ENCODE measurements at regions not wholly inside any gene's neighbourhood (a gene's known extent, or its start where the extent isn't known, plus 50 kb on each side); places are given as distances from the start of the nearest gene placed in this dataset.
"Not testable (repeated sequence)": the region's sequence is repeated elsewhere in the genome, so short reads cannot be mapped to it uniquely, and the experiment has no call there.

GRCh38 chr13:110006304-110006703 lies 219.9 kb upstream of the IRS2 start:
- no peaks in the 10 kb centered on the region for H3K36me3 ChIP-seq (ENCODE audit: control insufficient read depth, insufficient read depth, low read length)
- no peak overlapping the region for H3K9ac ChIP-seq (ENCODE audit: low read length)
- H3K4me1 ChIP-seq (ENCODE audit: control insufficient read depth, insufficient read depth, low read length), result no peaks in the 10 kb centered on the region
- H3K9me3 ChIP-seq (ENCODE audit: control insufficient read depth, insufficient read depth, low read depth, low read length), result no peaks in the 10 kb centered on the region
- no peaks in the 10 kb centered on the region for H3K27me3 ChIP-seq (ENCODE audit: control insufficient read depth, insufficient read depth, low read length)
- no peak overlapping the region for H3K4me3 ChIP-seq (ENCODE audit: low read depth, low read length)
- H3K27ac ChIP-seq (ENCODE audit: low read depth, low read length), result no peak overlapping the region

- Histone ChIP-seq H3K4me3 (ENCODE audit: low read depth, low read length) (no peak overlapping the region), H3K9me3 (ENCODE audit: control insufficient read depth, insufficient read depth, low read depth, low read length) (no peaks in the 10 kb centered on the region), H3K9ac (ENCODE audit: low read length) (no peak overlapping the region), H3K27ac (ENCODE audit: low read depth, low read length) (no peak overlapping the region), H3K36me3 (ENCODE audit: control insufficient read depth, insufficient read depth, low read length) (no peaks in the 10 kb centered on the region), H3K4me1 (ENCODE audit: control insufficient read depth, insufficient read depth, low read length) (no peaks in the 10 kb centered on the region), H3K27me3 (ENCODE audit: control insufficient read depth, insufficient read depth, low read length) (no peaks in the 10 kb centered on the region; the same call in 1 of the 2 replicates)
These were observed 219.2 kb upstream of the IRS2 start for GRCh38 chr13:110005563-110005962.

GRCh38 chr13:110004814-110005213 lies 218.4 kb upstream of the IRS2 start:
- Histone ChIP-seq H3K27me3 (ENCODE audit: control insufficient read depth, insufficient read depth, low read length) (no peaks in the 10 kb centered on the region; the same call in 1 of the 2 replicates), H3K27ac (ENCODE audit: low read depth, low read length) (no peak overlapping the region), H3K9me3 (ENCODE audit: control insufficient read depth, insufficient read depth, low read depth, low read length) (no peaks in the 10 kb centered on the region), H3K4me1 (ENCODE audit: control insufficient read depth, insufficient read depth, low read length) (no peaks in the 10 kb centered on the region), H3K36me3 (ENCODE audit: control insufficient read depth, insufficient read depth, low read length) (no peaks in the 10 kb centered on the region), H3K9ac (ENCODE audit: low read length) (no peak overlapping the region), H3K4me3 (ENCODE audit: low read depth, low read length) (no peak overlapping the region)

DNA sequence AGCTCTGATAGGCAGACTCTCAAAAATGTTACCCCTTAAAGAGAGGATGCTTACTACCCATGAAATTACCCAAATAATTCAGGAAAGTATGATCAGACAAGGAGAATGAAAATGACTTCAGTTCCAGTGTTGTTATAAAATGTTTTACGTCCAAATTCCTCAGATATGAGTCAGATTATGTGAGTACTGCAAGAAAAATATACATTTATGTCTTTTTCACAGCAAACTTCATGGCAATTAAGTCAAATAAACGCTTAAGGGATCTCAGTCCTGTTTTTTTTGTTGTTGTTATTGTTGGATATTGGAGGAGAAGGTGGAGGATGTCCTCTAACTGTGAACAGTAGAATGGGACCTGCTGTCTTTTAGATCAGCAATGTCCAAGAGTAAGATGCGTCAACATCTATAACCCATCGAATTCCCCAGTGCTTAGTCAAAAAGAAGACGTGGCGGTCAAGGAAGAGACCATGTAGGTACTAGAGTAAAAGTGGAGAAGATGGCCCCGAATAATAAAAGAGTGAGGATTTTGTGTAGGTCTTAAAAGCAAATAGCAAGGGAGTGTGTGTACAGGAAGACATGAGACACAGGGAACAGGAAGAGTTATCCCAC lies 215.4 kb upstream of the IRS2 start:
- no peaks in the 10 kb centered on the region for H3K36me3 ChIP-seq (ENCODE audit: control insufficient read depth, insufficient read depth, low read length)
- no peaks in the 10 kb centered on the region for H3K4me1 ChIP-seq (ENCODE audit: control insufficient read depth, insufficient read depth, low read length)
- H3K9ac ChIP-seq (ENCODE audit: low read length), result no peak overlapping the region
- H3K27ac ChIP-seq (ENCODE audit: low read depth, low read length), result no peak overlapping the region
- no peak overlapping the region for H3K4me3 ChIP-seq (ENCODE audit: low read depth, low read length)
- no peaks in the 10 kb centered on the region for H3K9me3 ChIP-seq (ENCODE audit: control insufficient read depth, insufficient read depth, low read depth, low read length)
- H3K27me3 ChIP-seq (ENCODE audit: control insufficient read depth, insufficient read depth, low read length), result no peaks in the 10 kb centered on the region; the same call in 1 of the 2 replicates

GRCh38 chr13:110000534-110001345 lies 214.4 kb upstream of the IRS2 start:
- H3K4me3 ChIP-seq (ENCODE audit: low read depth, low read length), result no peak overlapping the region
- no peaks in the 10 kb centered on the region; the same call in 1 of the 2 replicates for H3K27me3 ChIP-seq (ENCODE audit: control insufficient read depth, insufficient read depth, low read length)
- H3K36me3 ChIP-seq (ENCODE audit: control insufficient read depth, insufficient read depth, low read length), result no peaks in the 10 kb centered on the region
- H3K27ac ChIP-seq (ENCODE audit: low read depth, low read length), result no peak overlapping the region
- H3K4me1 ChIP-seq (ENCODE audit: control insufficient read depth, insufficient read depth, low read length), result no peaks in the 10 kb centered on the region
- H3K9me3 ChIP-seq (ENCODE audit: control insufficient read depth, insufficient read depth, low read depth, low read length), result 0 out of 2 replicates have a peak, but pooled peaks cover under 1% of the 10 kb centered on the region
- no peak overlapping the region for H3K9ac ChIP-seq (ENCODE audit: low read length)

- no peaks in the 10 kb centered on the region for H3K4me1 ChIP-seq (ENCODE audit: control insufficient read depth, insufficient read depth, low read length)
- no peak overlapping the region for H3K27ac ChIP-seq (ENCODE audit: low read depth, low read length)
These were observed 213.5 kb upstream of the IRS2 start for GRCh38 chr13:109999659-110000533.

DNA sequence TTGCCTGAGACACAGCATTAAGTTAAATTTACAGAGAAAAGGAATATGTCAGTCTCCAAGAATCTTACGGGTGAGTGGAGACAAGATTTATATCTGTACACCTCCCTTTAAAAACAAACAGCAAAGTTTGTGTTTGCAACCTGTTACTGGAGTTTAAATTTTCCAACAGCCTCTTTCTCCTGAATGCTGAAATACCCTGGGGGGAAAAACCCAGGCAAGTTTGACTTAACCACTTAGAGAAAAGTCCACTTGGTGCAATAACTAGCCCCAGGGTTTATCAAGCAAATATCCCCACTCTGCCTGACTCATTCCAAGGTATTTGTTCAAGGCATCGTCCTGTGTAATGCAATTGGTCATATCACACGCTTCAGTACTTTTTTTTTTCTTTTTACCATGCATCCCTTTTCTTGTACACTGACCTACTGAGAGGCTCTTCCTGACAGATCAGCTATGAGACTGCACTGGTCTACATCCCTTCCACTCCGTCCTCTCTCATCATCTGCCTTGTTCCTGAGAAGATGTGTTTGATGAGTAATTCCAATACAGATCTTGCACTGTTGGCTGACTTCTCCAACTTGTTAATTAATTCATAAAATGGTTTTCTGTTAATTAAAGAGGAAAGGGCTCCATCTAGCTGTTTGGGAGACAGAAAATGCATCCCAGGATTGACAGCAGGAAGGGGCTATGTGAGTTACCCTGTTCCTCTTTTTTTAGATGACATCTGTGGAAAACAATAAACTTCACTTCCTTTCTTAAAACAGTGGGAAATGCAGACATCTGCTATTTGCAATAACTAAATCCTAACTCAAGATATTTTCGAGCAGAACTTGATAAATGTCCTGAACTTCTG lies 212.5 kb upstream of the IRS2 start:
- Histone ChIP-seq H3K36me3 (ENCODE audit: control insufficient read depth, insufficient read depth, low read length) (no peaks in the 10 kb centered on the region), H3K27ac (ENCODE audit: low read depth, low read length) (no peak overlapping the region), H3K27me3 (ENCODE audit: control insufficient read depth, insufficient read depth, low read length) (no peaks in the 10 kb centered on the region; the same call in 1 of the 2 replicates), H3K4me1 (ENCODE audit: control insufficient read depth, insufficient read depth, low read length) (no peaks in the 10 kb centered on the region), H3K4me3 (ENCODE audit: low read depth, low read length) (no peak overlapping the region), H3K9ac (ENCODE audit: low read length) (no peak overlapping the region), H3K9me3 (ENCODE audit: control insufficient read depth, insufficient read depth, low read depth, low read length) (peaks cover 7% of the 10 kb centered on the region)

More at GRCh38 chr13:109999659-110000533, 213.5 kb upstream of the IRS2 start:
- H3K9me3 ChIP-seq (ENCODE audit: control insufficient read depth, insufficient read depth, low read depth, low read length), result peaks cover 7% of the 10 kb centered on the region
- no peaks in the 10 kb centered on the region for H3K36me3 ChIP-seq (ENCODE audit: control insufficient read depth, insufficient read depth, low read length)
- H3K4me3 ChIP-seq (ENCODE audit: low read depth, low read length), result no peak overlapping the region
- no peak overlapping the region for H3K9ac ChIP-seq (ENCODE audit: low read length)
- H3K27me3 ChIP-seq (ENCODE audit: control insufficient read depth, insufficient read depth, low read length), result no peaks in the 10 kb centered on the region; the same call in 1 of the 2 replicates

DNA sequence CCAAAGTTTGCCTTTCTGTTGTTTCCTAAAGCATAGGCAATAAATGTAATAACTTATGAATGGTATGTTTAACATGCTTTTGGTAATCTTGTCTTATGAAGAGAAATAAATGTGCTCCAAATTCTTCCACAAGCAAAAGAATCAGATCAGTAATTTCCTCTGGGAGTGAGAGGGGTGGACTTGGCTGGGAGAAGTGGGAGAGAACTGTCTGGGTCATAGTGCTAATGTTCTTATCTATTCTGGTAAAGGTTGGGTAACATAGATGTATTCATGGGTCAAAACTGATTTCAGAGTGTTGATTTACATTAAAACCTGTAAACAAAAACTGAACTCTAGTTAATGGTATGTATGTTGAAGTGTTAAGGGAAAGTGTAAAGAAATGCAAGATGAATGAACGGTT lies 211.7 kb upstream of the IRS2 start:
- Histone ChIP-seq H3K36me3 (ENCODE audit: control insufficient read depth, insufficient read depth, low read length) (no peaks in the 10 kb centered on the region), H3K27ac (ENCODE audit: low read depth, low read length) (no peak overlapping the region), H3K9me3 (ENCODE audit: control insufficient read depth, insufficient read depth, low read depth, low read length) (peaks cover 7% of the 10 kb centered on the region), H3K27me3 (ENCODE audit: control insufficient read depth, insufficient read depth, low read length) (no peaks in the 10 kb centered on the region; the same call in 1 of the 2 replicates), H3K4me3 (ENCODE audit: low read depth, low read length) (no peak overlapping the region), H3K4me1 (ENCODE audit: control insufficient read depth, insufficient read depth, low read length) (no peaks in the 10 kb centered on the region), H3K9ac (ENCODE audit: low read length) (no peak overlapping the region)

- H3K9me3 ChIP-seq (ENCODE audit: control insufficient read depth, insufficient read depth, low read depth, low read length); H3K9ac ChIP-seq (ENCODE audit: low read length); H3K36me3 ChIP-seq (ENCODE audit: control insufficient read depth, insufficient read depth, low read length); H3K4me1 ChIP-seq (ENCODE audit: control insufficient read depth, insufficient read depth, low read length); H3K27me3 ChIP-seq (ENCODE audit: control insufficient read depth, insufficient read depth, low read length); H3K4me3 ChIP-seq (ENCODE audit: low read depth, low read length); H3K27ac ChIP-seq (ENCODE audit: low read depth, low read length): not testable (repeated sequence)
These were observed 210.7 kb upstream of the IRS2 start for GRCh38 chr13:109997056-109997595.

DNA sequence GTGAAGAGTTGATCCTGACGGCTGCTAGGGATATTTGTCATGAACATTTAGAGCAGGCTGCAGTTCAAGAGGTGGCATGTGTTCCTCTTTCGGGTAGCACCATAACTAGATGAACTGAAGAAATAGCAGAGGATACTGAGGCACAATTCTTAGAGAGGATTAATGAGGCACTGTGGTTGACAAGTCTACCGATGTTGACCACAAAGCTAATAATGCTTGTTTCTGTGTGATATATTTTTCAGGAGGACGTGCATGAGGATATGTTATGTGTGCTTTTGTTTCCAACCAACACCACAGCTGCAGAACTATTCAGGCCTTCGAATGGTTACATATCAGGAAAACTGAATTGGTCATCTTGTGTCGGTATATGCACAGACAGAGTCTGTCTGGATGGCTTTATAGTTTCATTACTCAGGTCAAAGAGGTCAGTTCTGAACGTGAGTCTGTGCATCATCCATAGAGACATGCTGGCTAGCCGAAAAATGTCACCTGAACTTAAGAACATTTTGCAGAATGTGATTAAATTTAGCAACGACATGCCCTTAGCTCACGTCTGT lies 210.1 kb upstream of the IRS2 start:
- Histone ChIP-seq H3K9ac (ENCODE audit: low read length) (no peak overlapping the region), H3K27me3 (ENCODE audit: control insufficient read depth, insufficient read depth, low read length) (no peaks in the 10 kb centered on the region; the same call in 1 of the 2 replicates), H3K27ac (ENCODE audit: low read depth, low read length) (no peak overlapping the region), H3K36me3 (ENCODE audit: control insufficient read depth, insufficient read depth, low read length) (no peaks in the 10 kb centered on the region), H3K9me3 (ENCODE audit: control insufficient read depth, insufficient read depth, low read depth, low read length) (peaks cover 7% of the 10 kb centered on the region), H3K4me3 (ENCODE audit: low read depth, low read length) (no peak overlapping the region), H3K4me1 (ENCODE audit: control insufficient read depth, insufficient read depth, low read length) (no peaks in the 10 kb centered on the region)

Measured in HUES6 (cell line).